BJ (cell line): ENCODE measurements at regions not wholly inside any gene's neighbourhood (a gene's known extent, or its start where the extent isn't known, plus 50 kb on each side); places are given as distances from the start of the nearest gene placed in this dataset.

Source experiments
- CTCF ChIA-PET: fragments of 350-600 bp; formaldehyde crosslinking; extraction: SDS; loops from one replicate; lab custom pipeline; 2021; ENCODE audit warnings: antibody characterized with exemption, inconsistent platforms; lab: Yijun Ruan, JAX
- POLR2A ChIA-PET: fragments of 300-600 bp; sonication (Branson Sonifier 250); formaldehyde crosslinking; extraction: SDS; loops from one replicate; lab custom pipeline; 2021; ENCODE audit warnings: antibody characterized with exemption; lab: Charles Lee
- DNase-seq: peaks from one replicate; pipeline ENCODE4 v3.0.0-alpha.2; 2011; ENCODE audit warnings: low read depth
- H3K27me3 ChIP-seq: 2 replicates; pipeline ENCODE4 v1.6.0; 2011; ENCODE audit warnings: low read length; ENCODE audit not compliant: control insufficient read depth, insufficient read depth
- H3K36me3 ChIP-seq: 2 replicates; pipeline ENCODE4 v1.5.1; 2011; ENCODE audit warnings: low read length; ENCODE audit not compliant: control insufficient read depth, insufficient read depth
- H3K4me3 ChIP-seq: 2 replicates; pipeline ENCODE4 v1.5.1; 2011; ENCODE audit warnings: low read depth, mild to moderate bottlenecking, control low read depth, low read length
- CTCF ChIP-seq: IDR thresholded peaks from 2 replicates; pipeline ENCODE4 v1.5.1; 2011; ENCODE audit warnings: low read depth, mild to moderate bottlenecking, control low read depth, inconsistent platforms, low read length, moderate library complexity; ENCODE audit not compliant: insufficient read depth

DNA sequence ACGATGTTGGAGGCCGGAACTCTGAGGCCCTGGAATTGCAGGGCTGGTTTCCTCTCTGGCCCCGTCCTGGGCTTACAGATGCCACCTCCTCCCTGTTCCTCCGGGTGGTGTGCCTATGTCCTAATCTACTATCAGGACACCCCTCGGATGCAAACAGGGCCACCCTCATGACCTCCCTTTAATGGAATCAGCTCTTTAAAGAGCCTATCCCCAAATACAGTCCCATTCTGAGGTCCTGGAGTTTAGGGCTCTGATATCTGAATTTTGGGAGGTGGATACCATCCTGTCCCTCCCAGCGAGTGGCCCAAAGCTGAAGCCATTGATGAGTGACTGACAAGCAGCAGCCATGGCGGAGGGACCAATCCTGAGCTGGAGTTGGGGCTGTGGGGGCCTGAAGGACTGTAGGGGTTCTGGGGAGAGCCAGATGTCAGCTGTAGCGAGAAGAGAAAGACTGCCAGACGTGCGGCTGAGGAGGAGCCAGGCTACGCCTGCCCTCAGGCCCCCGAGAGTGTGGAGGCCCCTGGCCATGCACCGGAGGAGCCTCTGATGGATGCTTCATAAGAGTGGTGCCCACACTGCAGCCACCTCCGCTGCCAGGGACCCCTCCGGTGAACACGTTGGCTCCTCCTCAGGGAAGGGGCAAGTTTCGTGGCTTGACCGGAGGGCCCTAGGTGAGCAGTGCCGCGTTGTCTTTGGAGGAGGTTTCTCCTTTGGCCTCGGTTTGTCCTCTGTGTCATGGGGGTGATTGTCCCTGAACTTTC lies 100.2 kb downstream of the KIF26A start:
- ChIA-PET POLR2A (no interaction called here), CTCF (no interaction called here)
- Histone ChIP-seq H3K27me3 (no peaks in the 10 kb centered on the region), H3K36me3 (no peaks in the 10 kb centered on the region), H3K4me3 (no peak overlapping the region)
- no peak for TF ChIP-seq CTCF
- DNase-seq, result no peak

DNA sequence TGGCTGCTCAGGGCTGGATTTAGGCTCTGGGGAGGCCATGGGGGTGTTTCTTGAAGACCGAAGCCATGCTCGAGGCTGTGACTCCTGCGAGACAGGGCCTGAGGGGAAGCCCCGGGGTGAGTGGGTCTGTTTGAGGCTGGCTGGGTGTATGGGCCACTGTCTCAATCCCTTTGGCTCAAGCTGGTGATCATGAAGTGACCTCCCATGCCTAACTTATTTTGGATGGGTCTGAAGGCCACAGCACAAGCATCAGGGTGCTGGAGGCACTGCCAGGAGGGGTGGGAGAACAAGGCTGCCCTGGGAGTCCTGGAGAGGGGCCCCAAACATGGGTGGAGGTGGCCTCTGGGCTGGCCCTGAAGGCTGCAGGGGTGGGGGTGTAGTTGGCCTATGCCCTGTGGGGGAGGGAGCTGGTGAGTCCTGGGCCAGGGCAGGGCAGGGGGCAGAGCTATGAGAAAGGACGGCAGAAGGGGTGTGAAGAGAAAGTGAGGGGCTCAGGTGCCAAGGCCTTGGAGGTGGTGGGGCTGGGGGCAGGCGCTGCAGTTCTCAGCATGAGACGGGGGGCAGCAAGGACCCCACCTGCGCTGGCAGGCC lies 100.9 kb downstream of the KIF26A start:
- no peak overlapping the region for H3K4me3 ChIP-seq
- no peaks in the 10 kb centered on the region for H3K27me3 ChIP-seq
- POLR2A ChIA-PET, result no interaction called here
- DNase-seq, result no peak
- H3K36me3 ChIP-seq, result no peaks in the 10 kb centered on the region
- CTCF ChIA-PET, result no interaction called here
- TF ChIP-seq CTCF, result no peak

GRCh38 chr14:104239861-104240301 lies 101.5 kb downstream of the KIF26A start:
- CTCF ChIA-PET, result no interaction called here
- no peak overlapping the region for H3K4me3 ChIP-seq
- no peak for DNase-seq
- H3K36me3 ChIP-seq, result no peaks in the 10 kb centered on the region
- H3K27me3 ChIP-seq, result no peaks in the 10 kb centered on the region
- TF ChIP-seq CTCF, result no peak
- POLR2A ChIA-PET, result no interaction called here

- ChIA-PET CTCF (no interaction called here), POLR2A (no interaction called here)
- Histone ChIP-seq H3K36me3 (no peaks in the 10 kb centered on the region), H3K4me3 (no peak overlapping the region), H3K27me3 (no peaks in the 10 kb centered on the region)
- DNase-seq, result no peak
- no peak for TF ChIP-seq CTCF
Measured at GRCh38 chr14:104240434-104241157, 102.2 kb downstream of the KIF26A start.

DNA sequence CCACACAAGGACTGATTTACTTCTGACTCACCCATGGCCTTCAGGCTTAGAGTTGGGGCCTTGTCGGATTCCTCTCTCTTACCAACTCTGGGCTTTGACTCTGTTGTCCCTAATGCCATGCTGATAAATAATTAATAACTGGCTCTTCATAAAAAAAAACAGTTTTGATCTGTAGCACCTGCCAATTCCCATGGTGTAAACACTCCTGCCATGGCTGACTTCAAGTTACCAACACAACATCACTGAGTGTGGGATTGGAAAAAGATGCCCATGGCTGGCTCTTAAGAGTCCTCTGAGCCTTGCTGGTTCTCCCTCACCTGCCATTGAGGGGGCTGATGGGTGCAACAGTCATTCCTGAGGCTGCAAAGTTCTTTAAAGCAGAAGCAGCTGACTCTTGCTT lies 104.8 kb downstream of the KIF26A start:
- no peak for DNase-seq

More for the DNA sequence above, 104.8 kb downstream of the KIF26A start:
- POLR2A ChIA-PET, result no interaction called here
- Histone ChIP-seq H3K36me3 (no peaks in the 10 kb centered on the region), H3K4me3 (no peak overlapping the region), H3K27me3 (no peaks in the 10 kb centered on the region)
- CTCF ChIA-PET, result no interaction called here
- TF ChIP-seq CTCF, result no peak
